Vagina (tissue), 2 donors: ENCODE measurements at regions not wholly inside any gene's neighbourhood (a gene's known extent, or its start where the extent isn't known, plus 50 kb on each side); places are given as distances from the start of the nearest gene placed in this dataset.

ENCODE experiments used
- POLR2A ChIP-seq, 2 donors: fragments of 450-650 bp; IDR thresholded peaks; one replicate each; pipeline ENCODE4 v1.6.1; 2017; ENCODE audit warnings: antibody characterized with exemption in 2 of 2, mild to moderate bottlenecking in 2 of 2, moderate library complexity in 2 of 2
- TF ChIP-seq, protein P1 (sequence below), 3 experiments: fragments of 450-650 bp in 2 of 3; fragments of 200-600 bp in 1 of 3; sonication (generic) in 1 of 3; IDR thresholded peaks; one replicate each; pipeline ENCODE4 v1.5.1; 2017 to 2019; ENCODE audit warnings: antibody characterized with exemption in 3 of 3, mild to moderate bottlenecking in 2 of 3, moderate library complexity in 2 of 3

DNA sequence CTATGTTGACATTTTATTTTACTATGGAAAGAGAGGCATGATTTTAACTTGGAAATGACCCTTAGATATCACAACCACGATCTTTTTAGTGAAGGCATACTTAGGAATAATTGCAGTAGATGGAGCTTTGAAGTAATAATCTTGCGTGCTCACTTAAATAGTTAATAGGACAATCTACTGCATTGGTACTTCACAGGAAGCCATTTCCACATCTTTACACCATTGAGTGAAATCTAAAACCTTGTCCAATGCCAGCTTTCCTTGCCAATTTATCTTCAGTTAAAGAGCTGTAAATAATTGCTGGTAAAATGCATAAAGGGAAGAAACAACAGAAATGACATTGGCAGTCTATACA is 586.3 kb downstream of the ADGRL2 start:
- TF ChIP-seq, protein P1, sequence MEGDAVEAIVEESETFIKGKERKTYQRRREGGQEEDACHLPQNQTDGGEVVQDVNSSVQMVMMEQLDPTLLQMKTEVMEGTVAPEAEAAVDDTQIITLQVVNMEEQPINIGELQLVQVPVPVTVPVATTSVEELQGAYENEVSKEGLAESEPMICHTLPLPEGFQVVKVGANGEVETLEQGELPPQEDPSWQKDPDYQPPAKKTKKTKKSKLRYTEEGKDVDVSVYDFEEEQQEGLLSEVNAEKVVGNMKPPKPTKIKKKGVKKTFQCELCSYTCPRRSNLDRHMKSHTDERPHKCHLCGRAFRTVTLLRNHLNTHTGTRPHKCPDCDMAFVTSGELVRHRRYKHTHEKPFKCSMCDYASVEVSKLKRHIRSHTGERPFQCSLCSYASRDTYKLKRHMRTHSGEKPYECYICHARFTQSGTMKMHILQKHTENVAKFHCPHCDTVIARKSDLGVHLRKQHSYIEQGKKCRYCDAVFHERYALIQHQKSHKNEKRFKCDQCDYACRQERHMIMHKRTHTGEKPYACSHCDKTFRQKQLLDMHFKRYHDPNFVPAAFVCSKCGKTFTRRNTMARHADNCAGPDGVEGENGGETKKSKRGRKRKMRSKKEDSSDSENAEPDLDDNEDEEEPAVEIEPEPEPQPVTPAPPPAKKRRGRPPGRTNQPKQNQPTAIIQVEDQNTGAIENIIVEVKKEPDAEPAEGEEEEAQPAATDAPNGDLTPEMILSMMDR (IDR thresholded peaks at IDR 0.05): no peak
- TF ChIP-seq POLR2A (IDR thresholded peaks at IDR 0.05): no peak
